Heart left ventricle (tissue), 13 donors: ENCODE measurements at regions not wholly inside any gene's neighbourhood (a gene's known extent, or its start where the extent isn't known, plus 50 kb on each side); places are given as distances from the start of the nearest gene placed in this dataset.

Experiments used
- POLR2A ChIP-seq, 2 donors: fragments of 450-650 bp; IDR thresholded peaks; one replicate each; pipeline ENCODE4 v1.6.1; 2017; ENCODE audit warnings: antibody characterized with exemption in 2 of 2, mild to moderate bottlenecking in 2 of 2, moderate library complexity in 2 of 2
- TF ChIP-seq, protein P1 (sequence below), 12 donors: fragments of 200-600 bp; sonication (generic) in 4 of 12; IDR thresholded peaks; one replicate each; pipeline versions ENCODE4 v1.5.0 to v1.8.0; 2018 to 2022; ENCODE audit warnings: antibody characterized with exemption in 12 of 12, mild to moderate bottlenecking in 5 of 12
- donor health status: ischemic (EF 13 %, LVEDD 7.1; RV severe dilation, severe dysfunction).
- donor health status: DM: no; HTN: yes; CAD: no.
- donor health status: DM: no; HTN: no; CAD: no.
- donor health status: ischemic (EF 25% LVEDD 6.9; RV normal size, moderate dysfunction).
- donor health status: ischemic (EF 25% LVEDD 5.7; RV mildly dilated, moderate dysfunction).
- donor health status: ischemic (EF 35%, LVEDD 5.7; RV mildly dilated, moderate dysfunction).
- donor health status: nonischemic (EF 11% LVEDD 7.7; RV severe dilation, severe dysfunction).
- donor health status: DM: yes; HTN: yes; CAD: no.
- donor health status: PGD.
- donor health status: ischemic (EF 29% LVEDD 5.4; RV normal size, mild dysfunction).
- donor health status: nonischemic (EF 23%, LVEDD 6.1; RV moderate dilation, normal function).

DNA sequence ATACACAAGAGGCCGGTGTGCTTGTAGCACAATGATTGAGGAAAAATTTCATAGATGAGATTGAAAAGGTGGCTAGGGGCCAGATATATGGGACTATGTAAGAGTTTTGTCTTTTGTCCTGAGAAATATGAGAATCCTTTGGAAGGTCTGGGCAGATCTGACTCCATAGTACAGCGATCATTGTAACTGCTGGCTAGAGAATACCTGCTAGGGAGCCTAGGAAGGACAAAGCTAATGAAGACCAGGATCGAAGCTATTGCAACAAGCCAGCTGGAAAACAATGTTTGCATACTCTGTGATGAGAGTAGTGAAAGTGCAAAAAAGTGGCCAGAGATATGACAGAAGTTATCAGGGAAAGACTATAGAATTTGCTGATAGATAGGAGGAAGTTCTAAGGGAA is 537.6 kb downstream of the C12orf50 start:
- TF ChIP-seq POLR2A (IDR thresholded peaks at IDR 0.05) = no peak
- TF ChIP-seq, protein P1, sequence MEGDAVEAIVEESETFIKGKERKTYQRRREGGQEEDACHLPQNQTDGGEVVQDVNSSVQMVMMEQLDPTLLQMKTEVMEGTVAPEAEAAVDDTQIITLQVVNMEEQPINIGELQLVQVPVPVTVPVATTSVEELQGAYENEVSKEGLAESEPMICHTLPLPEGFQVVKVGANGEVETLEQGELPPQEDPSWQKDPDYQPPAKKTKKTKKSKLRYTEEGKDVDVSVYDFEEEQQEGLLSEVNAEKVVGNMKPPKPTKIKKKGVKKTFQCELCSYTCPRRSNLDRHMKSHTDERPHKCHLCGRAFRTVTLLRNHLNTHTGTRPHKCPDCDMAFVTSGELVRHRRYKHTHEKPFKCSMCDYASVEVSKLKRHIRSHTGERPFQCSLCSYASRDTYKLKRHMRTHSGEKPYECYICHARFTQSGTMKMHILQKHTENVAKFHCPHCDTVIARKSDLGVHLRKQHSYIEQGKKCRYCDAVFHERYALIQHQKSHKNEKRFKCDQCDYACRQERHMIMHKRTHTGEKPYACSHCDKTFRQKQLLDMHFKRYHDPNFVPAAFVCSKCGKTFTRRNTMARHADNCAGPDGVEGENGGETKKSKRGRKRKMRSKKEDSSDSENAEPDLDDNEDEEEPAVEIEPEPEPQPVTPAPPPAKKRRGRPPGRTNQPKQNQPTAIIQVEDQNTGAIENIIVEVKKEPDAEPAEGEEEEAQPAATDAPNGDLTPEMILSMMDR (IDR thresholded peaks at IDR 0.05) = no peak
